ENCODE measurements at regions not wholly inside any gene's neighbourhood (a gene's known extent, or its start where the extent isn't known, plus 50 kb on each side); places are given as distances from the start of the nearest gene placed in this dataset.

DNA sequence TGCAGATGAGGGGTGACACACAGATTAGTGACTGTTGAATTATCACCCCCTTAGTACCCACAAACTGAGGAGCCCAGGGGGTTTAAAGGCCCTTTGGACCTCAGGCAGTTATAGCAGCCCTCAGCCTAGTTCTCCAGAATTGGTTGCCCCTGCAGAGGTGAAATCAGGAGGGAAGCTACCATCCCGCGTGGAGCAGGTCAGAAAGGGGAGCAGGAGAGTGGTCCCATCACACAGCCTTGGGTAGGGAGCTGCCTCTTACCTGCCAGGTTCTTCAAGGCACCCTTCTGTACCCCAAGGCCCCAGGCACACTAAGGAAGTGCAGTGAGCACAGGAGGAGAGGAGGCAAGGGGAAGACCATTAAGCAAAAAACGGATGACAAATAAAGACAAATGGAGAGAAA lies 121.2 kb upstream of the TNR start:
- DNase-seq: no peak

DNA sequence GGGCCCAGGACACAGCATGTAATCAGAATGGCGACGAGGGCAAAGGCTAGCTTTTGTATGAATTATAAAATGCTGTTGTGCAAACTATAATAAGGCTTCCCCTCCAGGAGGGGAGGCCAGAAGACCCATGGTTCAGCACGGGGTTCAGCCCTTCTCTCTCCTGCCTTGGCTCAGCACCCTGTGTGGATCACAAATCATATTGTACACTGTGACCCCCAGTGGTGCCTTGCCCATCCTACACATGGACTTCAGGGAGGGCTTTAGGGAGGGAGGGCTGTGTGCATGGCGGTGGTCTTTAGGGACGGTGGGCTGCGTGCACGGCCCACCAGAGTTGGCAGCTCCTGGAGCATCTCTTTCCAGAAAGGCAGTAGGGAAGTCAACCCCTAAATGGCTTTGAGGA lies 120.8 kb upstream of the TNR start:
- DNase-seq: no peak

DNA sequence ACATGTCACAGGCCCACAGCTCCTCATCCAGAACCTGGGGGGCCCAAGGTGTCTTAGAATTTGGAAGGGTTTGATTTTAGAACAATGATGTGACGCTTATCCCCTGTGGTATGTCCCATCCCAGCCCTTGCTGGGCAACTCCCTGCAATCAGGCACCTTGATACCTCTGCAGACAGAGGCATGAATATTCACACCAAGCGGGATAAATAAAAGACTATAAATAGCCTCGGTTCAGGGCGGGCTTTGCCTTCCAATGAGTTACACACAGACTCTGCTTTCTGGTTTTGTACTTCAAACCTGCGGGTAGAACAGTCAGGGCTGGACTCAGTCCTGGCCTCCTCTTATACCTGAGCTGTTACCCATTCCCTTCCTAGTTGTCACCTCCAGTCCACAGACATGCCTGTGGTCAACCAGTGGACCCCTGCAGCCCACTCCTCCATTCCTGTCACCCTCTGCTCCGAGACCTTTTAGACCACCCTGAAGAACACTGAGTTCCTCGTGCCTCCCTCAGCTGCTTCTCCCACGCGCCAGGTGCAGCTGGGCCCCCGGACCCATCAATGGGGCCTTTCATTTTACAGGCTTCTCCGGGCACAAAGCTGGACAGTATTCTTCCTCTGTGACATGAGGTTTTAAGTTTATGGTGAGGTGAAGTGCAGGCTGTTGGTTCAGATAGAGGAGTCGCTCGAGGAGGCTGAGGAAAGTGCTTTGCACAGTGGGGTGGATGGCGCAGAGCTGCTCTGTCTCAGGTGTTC lies 120.1 kb upstream of the TNR start:
- no peak for DNase-seq

DNA sequence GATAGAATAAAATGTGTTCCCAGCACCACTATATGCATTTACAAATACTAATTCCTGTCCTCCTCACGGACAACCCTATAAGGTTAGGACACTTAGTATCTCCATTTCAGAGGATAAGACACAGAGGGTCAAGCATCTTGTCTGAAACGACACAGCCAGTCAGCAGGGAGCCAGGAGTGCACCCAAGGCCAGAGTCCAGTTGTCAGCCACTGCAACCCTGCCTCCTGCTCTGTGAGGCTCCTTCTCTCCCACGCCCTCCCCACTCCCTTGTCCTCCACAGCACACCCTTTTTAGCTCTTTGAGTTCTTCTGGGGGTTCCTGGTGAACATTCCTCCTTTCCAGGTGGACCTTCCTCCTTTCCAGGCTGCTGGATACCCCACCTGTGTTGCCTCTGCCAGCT lies 119.0 kb upstream of the TNR start:
- no peak for DNase-seq

DNA sequence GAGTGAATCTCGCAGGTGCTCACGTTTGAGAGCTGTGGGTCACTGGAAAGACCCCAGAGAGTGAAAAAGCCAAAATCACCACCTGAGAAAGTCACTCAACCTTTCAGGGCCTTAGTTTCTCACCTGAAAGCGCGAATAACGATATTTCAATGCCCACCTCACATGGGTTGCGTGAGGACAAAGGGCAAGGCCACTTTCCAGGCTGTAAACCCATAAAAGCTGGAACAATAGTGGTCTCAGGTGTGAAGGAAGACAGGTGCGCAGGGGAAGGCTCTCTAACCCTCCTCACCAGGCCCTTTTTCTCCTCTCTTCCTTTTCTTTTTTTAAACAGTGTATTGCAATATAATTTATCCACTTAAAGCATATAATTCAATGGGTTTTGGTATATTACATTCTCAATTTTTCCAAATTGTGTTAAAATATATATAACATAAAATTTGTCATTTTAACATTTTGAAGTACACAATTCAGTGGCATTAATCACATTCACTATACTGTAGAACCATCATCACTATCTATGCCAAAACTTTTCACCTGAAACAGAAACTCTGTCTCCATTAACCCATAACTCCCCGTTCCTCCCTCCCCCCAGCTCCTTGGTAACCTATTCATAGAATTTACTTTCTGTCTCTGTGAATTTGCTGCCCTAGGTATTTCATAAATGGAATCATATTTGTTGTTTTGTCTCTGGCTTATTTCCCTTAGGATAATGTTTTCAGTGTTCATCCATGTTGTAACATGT lies 118.4 kb upstream of the TNR start:
- DNase-seq: no peak

DNA sequence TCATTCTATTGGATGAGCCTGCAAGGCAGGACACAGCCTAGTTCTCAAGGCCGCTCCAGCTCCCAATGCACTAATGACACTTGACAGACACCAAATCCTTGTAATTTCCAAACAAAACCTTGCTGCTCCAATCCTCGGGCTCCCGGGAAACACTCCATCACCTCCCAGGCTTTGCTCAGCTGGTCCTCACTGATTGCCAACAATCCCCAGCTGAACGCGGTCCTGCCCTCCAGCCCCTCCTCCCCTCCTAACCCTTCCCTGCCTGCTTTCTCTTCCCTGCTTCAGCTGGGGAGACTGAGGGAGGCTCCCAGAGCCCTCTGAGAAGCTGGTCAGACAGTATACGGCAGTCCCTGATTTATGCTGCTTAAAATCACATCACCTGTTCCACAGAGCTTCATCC lies 114.4 kb upstream of the TNR start:
- no peak for DNase-seq

DNA sequence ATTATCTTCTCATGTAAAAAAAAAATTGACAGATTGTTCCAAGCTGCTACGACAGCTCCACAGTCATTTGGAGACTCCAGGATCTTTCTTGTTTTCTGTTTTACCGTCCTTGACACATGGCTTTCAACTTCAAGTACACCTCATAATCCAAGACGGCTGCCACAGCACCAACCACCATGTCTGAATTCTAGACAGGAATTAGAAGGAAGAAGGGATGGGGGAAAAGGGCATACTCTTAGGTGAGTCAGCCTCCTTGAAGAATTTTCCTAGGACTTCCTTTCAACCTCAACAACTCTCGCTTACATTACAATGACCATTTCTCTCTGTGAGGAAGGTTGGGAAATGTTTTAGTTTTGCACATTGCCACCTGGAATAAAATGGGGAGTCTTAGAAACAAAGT lies 110.3 kb upstream of the TNR start:
- DNase-seq: no peak

DNA sequence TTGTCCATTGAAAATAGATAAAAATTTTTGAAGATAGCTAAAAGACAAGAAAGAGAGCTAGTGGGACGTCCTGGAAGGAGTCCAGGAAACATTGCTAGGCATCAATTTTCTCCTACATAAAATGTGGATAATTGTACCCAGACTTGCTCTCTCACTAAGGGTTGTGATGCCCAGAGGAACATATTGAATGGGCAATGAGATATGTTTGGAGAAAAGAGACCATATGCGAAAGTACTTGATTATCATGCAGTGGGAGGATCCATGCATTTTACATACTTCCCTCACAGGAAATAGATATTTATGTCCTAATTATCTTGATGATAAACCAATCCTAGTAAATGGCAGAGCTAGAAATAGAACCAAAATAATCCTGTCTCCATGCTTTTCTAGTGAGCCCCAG lies 108.4 kb upstream of the TNR start:
- DNase-seq: no peak

DNA sequence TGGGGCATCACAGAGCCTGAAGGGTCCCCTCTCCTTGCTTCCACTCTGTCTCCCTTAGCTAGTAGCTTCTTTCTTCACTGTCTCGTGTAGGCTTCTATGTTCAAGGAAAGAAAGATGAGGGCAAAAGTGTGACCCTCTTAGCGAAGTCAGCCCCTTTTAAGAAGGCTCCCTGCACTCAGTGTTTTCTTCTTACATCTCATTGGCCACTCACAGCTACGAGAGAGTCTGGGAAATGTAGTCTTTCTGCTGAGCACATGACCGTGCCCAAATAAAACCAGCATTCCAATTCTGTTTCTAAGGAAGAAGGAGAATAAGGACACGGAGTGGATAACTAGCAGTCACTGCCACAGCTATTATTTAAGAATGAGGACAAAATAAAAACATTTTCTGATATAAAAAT lies 104.9 kb upstream of the TNR start:
- no peak for DNase-seq

DNA sequence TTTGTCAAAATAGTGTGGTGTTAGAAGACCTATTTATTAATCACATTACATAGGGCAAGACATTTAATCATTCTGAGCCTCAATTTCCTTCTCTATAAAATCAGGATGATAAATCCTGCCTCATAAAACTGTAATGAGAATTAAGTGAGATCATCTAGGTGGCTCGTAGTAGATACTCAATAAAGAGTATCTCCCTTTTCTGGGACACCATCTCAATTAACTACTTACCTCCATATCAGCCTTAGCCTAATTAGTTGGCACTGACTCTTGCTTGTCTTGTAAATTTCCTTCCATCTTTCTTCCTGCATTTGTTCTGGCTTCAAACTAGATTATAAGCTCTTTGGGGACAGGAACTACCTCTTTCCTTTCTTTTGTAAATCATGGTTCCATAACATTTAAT lies 102.6 kb upstream of the TNR start:
- DNase-seq: no peak

DNA sequence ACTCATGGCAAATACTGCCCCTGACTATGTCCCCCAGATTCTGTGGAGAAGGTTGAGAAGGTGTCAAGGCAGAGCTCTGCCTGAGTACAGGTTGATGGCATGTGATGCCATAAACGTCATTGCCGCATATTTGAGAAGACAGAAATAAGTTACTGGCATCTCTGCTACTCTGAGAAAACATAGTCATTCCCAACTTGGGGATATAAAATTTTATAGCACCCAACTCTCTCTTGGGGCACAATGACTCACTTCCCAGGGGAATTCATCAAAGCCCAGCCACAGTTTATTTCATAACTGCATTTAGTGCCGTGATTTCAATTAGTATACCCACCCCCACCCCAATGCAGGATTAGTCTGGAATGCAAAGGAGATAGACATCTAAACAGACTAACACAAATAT lies 101.9 kb upstream of the TNR start:
- DNase-seq: no peak

DNA sequence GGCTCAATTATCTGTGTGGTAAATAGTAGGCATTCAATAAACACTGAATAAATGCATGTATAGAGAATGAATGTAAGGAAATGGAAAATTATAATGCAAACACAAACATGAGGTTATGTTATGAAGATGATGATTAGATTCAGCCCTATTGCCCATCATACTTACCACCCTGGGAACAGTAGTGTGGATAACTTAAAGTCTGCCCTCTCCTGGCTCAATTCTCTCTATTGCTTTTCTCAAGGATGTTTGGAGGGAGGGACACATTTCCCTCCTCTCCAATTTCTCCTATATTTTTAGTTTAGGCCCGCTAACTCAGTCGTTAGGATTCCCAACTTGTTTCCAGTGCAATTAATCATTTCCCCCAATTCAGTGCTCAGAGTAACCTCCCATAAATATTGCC lies 101.5 kb upstream of the TNR start:
- no peak for DNase-seq

DNA sequence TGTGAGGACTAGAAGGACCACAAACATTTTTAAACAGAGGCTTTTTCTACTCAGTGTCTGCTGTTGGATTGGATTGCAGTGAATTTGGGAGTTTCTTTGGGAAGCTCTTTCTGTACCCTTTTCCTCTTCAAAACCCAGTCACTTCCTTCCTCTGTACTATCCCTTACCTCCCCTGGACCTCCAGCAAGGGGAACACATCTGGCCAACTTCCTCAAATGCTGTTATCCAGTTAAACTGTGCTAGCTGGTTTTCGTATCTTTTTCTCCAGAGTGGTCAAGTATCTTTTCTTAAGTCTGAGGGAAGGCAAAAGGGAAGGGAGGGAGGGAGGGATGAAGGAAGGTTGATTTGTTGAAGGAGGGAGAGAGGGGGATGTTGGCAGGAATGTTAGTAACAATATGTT lies 99.2 kb upstream of the TNR start:
- no peak for DNase-seq

DNA sequence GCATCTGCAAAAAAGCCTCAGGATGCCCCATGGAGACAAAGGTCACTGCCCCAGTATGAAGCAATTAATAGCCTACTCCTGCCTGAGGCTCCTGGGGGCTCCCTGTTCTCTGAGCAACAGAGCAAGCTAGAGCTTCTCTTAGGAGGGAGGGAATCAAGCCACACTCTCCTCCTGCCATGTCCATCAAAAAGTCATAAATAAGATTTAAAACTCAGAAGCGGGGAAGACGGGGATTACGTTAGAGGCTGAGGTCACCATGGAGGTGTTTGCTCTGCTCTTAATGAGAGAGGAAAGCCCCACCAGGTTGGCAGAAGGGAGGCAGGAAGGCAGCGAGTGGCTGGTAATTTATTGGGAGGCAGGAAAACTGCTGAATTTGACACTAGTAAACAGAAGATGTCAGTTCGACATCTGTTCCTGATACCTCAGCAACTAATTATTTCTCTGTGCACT lies 98.4 kb upstream of the TNR start:
- peak; percentile 88 for DNase-seq

DNA sequence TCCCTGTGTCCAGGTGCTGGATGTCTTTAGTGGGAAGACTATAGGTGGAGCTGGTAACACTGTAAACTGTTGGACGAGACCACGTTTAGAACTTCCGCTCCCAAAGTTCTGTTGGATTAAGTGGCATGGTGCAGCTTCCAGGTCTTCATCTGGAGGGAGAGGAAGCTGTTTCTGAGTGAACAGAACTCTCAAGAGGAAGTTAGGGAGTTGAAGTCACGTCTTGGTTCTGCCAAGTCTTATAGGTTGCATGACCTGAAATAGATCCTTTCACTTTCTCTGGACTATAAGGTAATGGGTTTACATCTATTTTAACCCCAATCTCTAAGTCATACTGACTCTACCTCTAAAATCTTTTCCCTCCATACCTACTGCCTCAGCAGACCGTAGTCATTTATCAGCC lies 97.4 kb upstream of the TNR start:
- DNase-seq: no peak

DNA sequence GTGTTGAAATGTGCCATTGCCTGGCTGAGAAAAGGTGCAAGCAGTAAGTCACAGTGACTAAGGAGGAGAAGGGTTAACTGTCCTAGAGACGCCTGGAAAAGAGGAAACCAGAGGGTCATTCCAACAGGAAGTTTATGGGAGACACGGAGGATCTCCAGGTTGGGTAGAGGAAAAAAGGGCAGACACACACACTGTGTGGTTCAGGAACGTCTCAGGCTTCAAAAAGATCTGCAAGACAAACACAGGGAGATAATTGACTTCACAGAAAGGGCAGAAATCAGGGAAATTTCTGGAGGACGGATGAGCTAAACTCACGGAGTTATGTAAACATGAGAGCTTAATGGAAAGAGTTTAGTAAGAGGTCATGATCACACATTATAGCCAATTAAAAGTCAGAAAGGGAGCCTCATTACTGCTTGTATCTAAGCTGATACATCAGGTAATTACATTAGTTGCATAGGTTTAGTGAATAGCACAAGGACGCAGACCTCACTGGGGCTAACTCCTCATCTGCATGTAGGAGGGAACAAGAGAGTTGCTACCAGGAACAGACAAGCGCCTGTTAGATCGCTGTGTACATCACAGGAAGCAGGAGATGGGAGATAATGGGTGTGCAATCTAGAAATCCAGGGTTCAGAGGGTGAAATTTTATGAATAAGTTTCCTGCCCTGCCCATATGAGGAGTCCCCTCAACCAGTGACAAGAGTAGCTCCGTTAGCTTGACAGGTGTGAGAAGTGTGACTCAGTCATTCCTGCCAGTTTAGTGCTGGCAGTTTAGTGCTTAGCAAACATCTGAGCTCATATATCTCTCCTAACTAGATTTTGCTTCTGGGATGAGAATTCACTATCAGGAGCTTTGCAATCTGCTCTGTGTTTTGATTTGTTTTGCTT lies 96.6 kb upstream of the TNR start:
- peak; percentile 13 for DNase-seq

DNA sequence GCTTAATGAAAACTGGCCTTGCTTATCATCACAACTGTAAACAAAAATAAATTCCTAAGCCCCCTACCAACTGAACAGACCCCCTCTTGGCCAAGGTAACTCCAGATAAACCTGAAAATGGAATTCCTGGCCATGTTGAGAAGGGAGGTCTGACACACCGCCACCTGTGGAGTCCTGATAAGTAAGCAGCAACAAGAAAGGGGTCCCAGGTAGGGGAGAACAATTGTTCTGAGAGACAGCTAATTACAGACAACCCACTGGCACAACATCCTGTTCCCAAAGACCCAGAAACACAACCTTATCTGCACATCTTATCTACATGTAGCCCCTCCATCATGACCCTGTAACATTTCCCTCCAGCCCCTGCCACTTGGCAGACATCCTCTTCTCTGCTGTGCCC lies 91.2 kb upstream of the TNR start:
- DNase-seq: no peak

DNA sequence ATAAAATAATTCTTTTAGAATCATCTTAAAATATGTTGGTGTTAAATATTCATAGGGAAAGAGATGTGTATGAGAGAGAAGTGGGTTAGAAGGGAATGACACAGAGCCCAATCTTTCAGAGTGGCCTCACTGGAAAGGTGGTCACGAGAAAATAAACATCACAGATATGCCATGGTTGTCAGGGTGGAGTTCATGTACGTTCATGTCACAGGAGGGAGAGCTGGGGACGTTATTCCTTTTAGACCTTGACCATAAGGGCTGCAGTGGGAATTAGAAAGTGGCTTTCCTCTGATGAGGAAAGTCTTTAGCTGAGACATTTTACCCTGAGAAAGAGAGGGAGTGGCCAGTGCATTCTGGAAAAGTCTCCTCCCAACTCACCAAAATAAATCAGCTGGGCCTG lies 90.6 kb upstream of the TNR start:
- DNase-seq: no peak

DNA sequence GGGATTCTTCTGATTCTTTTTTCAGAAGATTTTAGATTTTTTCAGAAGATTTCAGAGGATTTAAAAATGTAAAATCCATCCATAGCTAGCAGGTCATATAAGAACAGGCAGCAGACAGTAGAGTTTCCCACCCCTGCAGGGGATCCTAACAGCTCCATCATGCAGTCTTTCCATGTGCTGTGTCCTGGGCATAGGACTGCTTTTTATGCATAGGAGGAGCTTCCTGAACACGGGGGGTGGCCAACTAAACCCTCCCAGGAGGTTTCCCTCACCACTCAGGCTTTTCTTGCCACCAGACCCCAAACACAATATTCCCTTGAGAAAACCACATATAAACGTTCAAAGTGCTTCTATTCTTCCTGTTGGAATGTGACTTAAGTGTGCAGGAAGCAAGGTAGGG lies 90.1 kb upstream of the TNR start:
- no peak for DNase-seq

DNA sequence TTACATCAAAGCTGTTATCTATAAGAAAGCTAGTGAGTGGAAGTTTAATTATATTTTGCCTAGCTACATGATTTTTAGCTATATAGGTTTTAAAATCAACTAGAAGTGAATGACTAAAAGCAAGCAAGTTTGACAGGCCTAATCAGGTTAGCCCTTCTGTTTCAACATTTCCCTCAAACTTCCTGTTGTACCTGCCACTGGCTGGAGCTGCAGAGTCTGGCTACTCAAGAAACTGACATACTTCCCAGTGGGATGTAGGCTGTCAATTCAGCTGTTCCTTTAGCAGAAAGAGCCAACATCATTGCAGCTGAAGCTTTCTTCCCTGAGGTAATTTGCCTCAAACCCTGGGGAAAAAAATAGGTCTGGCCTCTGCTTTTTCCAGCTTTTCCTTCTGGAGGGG lies 87.1 kb upstream of the TNR start:
- no peak for DNase-seq

DNA sequence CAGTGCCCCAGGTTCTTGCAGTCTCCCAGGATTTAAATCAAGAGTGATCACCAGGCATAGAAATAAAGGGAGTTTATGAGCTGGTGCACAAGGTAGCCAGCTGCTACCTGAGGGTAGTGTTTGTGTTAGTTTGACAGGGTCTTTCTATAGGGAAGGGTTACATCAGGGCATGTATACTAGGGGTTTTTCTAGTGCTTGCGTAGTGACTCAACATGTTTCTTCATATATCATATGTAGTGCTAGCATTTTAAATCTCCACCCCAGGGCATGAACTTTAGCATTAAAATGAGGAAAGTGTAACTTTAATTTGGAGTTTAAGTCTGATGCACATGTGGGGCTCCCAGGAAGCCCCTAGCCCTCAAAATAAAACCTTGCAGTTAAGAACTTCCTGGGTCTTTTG lies 86.5 kb upstream of the TNR start:
- no peak for DNase-seq

DNA sequence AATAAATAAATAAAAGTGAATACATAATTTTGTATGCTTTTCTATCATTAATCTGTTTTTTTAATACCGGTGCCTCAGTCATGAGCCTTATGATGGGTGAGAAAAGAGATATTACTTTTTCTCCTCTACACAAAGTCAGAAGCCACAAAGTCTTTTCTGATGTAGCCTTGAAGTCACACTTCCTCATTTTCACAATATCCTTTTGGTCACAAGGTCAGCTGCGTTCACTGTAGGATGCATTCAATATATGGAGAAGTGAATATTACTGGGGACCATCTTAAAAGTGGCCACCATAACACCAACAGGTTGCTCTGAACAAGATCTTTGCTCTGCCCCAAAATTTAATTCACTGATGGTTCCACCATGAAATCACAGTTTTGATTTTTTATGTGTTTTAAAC lies 83.3 kb upstream of the TNR start:
- no peak for DNase-seq

DNA sequence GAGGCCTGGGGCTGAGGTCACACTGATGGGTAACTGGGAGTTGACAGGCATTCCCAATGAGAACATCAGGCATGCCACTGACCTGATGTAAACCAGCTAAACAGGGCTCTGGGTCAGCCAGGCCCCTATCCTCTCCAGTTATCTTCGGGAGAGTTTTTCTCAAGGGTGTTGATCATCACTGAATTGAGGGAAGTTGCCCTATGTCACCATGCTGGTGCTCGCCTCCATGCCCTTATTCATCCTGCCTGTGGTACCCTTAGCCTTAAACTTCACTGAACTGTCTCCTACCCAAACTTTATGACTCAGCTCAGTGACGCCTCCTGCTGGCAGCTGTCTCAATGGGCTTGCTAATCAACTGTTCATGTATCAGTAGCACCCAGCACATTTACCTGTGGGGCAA lies 80.7 kb upstream of the TNR start:
- DNase-seq: no peak

DNA sequence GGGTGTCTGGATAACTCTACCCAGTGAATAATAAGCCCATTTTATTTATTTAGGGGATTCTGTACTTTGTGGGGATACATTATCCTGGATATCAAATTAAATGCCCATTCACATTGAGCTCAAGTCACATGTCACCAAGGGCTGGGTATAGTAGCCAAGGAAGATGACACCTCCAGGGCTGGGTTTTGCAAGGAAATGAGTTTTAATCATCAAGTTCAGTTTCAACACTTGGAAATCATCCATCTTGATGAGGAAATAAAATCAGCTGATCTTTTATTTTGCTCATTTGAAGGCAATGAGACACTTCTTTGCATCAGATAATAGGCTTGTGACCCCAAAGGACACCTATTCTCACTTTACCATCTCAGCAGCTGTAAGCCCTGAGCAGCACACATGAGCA lies 80.0 kb upstream of the TNR start:
- no peak for DNase-seq
